Astrocyte of the spinal cord (primary cell): ENCODE measurements at regions not wholly inside any gene's neighbourhood (a gene's known extent, or its start where the extent isn't known, plus 50 kb on each side); places are given as distances from the start of the nearest gene placed in this dataset.

Experiments used
- DNase-seq: peaks from one replicate; pipeline ENCODE4 v3.0.0; 2011; ENCODE audit warnings: low read depth, low spot score
- H3K4me3 ChIP-seq: 2 replicates; pipeline ENCODE4 v1.5.1; 2011; ENCODE audit warnings: low read depth, mild to moderate bottlenecking, low read length, moderate library complexity
- CTCF ChIP-seq: IDR thresholded peaks from 2 replicates; pipeline ENCODE4 v1.5.1; 2012; ENCODE audit warnings: low read depth, mild to moderate bottlenecking, low read length, inconsistent platforms
- in situ Hi-C: cut with HindIII; loops from 2 replicates; pipeline ENCODE4 v1.10.0; 2017; ENCODE audit warnings: low sequenced_read_pairs

- no peak overlapping the region for H3K4me3 ChIP-seq
- TF ChIP-seq CTCF = no peak
- no peak for DNase-seq
- in situ Hi-C loops = no loop called here
These were observed 267.1 kb upstream of the WWC1 start for GRCh38 chr5:168024306-168024705.

- no peak for DNase-seq
- H3K4me3 ChIP-seq = no peak overlapping the region
- in situ Hi-C loops = no loop called here
- no peak for TF ChIP-seq CTCF
These were observed 264.4 kb upstream of the WWC1 start for GRCh38 chr5:168027007-168027406.

- in situ Hi-C loops = no loop called here
- no peak for DNase-seq
- H3K4me3 ChIP-seq = no peak overlapping the region
- no peak for TF ChIP-seq CTCF
These were observed 260.5 kb upstream of the WWC1 start for GRCh38 chr5:168030912-168031311.

- no peak for DNase-seq
- in situ Hi-C loops = no loop called here
- TF ChIP-seq CTCF = no peak
- no peak overlapping the region for H3K4me3 ChIP-seq
These were observed 259.8 kb upstream of the WWC1 start for GRCh38 chr5:168031614-168032013.

GRCh38 chr5:168039039-168039438 is 252.4 kb upstream of the WWC1 start:
- no peak for DNase-seq
- no peak overlapping the region for H3K4me3 ChIP-seq
- in situ Hi-C loops = no loop called here
- TF ChIP-seq CTCF = no peak

- in situ Hi-C loops = no loop called here
These were observed 251.7 kb upstream of the WWC1 start for GRCh38 chr5:168039566-168040248.

More at GRCh38 chr5:168039566-168040248, 251.7 kb upstream of the WWC1 start:
- DNase-seq = no peak
- no peak overlapping the region for H3K4me3 ChIP-seq
- TF ChIP-seq CTCF = no peak
